ENCODE measurements at regions not wholly inside any gene's neighbourhood (a gene's known extent, or its start where the extent isn't known, plus 50 kb on each side); places are given as distances from the start of the nearest gene placed in this dataset.

GRCh38 chr5:124330595-124331220 is 415.7 kb downstream of the ZNF608 start:
- no peak for DNase-seq (ENCODE audit: low read depth, low spot score)
- Histone ChIP-seq H3K9ac (ENCODE audit: insufficient read length) (no peak overlapping the region), H3K9me3 (ENCODE audit: low read depth, low read length) (no peaks in the 10 kb centered on the region), H3K36me3 (ENCODE audit: insufficient read depth, low read length) (no peaks in the 10 kb centered on the region), H3K4me3 (no peak overlapping the region), H3K27ac (no peak overlapping the region)
- TF ChIP-seq FOXP2 (optimal IDR thresholded peaks at IDR 0.05; ENCODE audit: control extremely low read depth, extremely low read length, insufficient read depth) (no peak), POLR2AphosphoS5 (IDR thresholded peaks at IDR 0.05; ENCODE audit: borderline replicate concordance, low read depth, low read length) (no peak), EZH2 (IDR thresholded peaks at IDR 0.05) (no peak)

GRCh38 chr5:124328201-124328600 is 418.2 kb downstream of the ZNF608 start:
- Histone ChIP-seq H3K4me3 (no peak overlapping the region), H3K9ac (ENCODE audit: insufficient read length) (no peak overlapping the region), H3K27ac (no peak overlapping the region), H3K36me3 (ENCODE audit: insufficient read depth, low read length) (no peaks in the 10 kb centered on the region), H3K9me3 (ENCODE audit: low read depth, low read length) (no peaks in the 10 kb centered on the region)
- DNase-seq (ENCODE audit: low read depth, low spot score): no peak
- no peak for TF ChIP-seq EZH2 (IDR thresholded peaks at IDR 0.05)
- no peak for TF ChIP-seq FOXP2 (optimal IDR thresholded peaks at IDR 0.05; ENCODE audit: control extremely low read depth, extremely low read length, insufficient read depth)

GRCh38 chr5:124318661-124319060 is 427.8 kb downstream of the ZNF608 start:
- Histone ChIP-seq H3K9ac (ENCODE audit: insufficient read length) (no peak overlapping the region), H3K27ac (no peak overlapping the region), H3K9me3 (ENCODE audit: low read depth, low read length) (no peaks in the 10 kb centered on the region), H3K36me3 (ENCODE audit: insufficient read depth, low read length) (no peaks in the 10 kb centered on the region), H3K4me3 (no peak overlapping the region)
- DNase-seq (ENCODE audit: low read depth, low spot score): no peak
- TF ChIP-seq EZH2 (IDR thresholded peaks at IDR 0.05): no peak
- TF ChIP-seq POLR2AphosphoS5 (IDR thresholded peaks at IDR 0.05; ENCODE audit: borderline replicate concordance, low read depth, low read length): no peak
- TF ChIP-seq FOXP2 (optimal IDR thresholded peaks at IDR 0.05; ENCODE audit: control extremely low read depth, extremely low read length, insufficient read depth): no peak

- Histone ChIP-seq H3K9ac (ENCODE audit: insufficient read length) (no peak overlapping the region), H3K36me3 (ENCODE audit: insufficient read depth, low read length) (no peaks in the 10 kb centered on the region)
- DNase-seq (ENCODE audit: low read depth, low spot score): no peak
Observed at GRCh38 chr5:124317451-124317850, 429.0 kb downstream of the ZNF608 start.

GRCh38 chr5:124315741-124316415 is 430.6 kb downstream of the ZNF608 start:
- no peaks in the 10 kb centered on the region for H3K9me3 ChIP-seq (ENCODE audit: low read depth, low read length)
- TF ChIP-seq FOXP2 (optimal IDR thresholded peaks at IDR 0.05; ENCODE audit: control extremely low read depth, extremely low read length, insufficient read depth) (no peak), POLR2AphosphoS5 (IDR thresholded peaks at IDR 0.05; ENCODE audit: borderline replicate concordance, low read depth, low read length) (no peak), EZH2 (IDR thresholded peaks at IDR 0.05) (no peak)
- no peak for DNase-seq (ENCODE audit: low read depth, low spot score)
- no peak overlapping the region for H3K27ac ChIP-seq
- no peak overlapping the region for H3K9ac ChIP-seq (ENCODE audit: insufficient read length)
- H3K36me3 ChIP-seq (ENCODE audit: insufficient read depth, low read length): no peaks in the 10 kb centered on the region
- H3K4me3 ChIP-seq: no peak overlapping the region

More at GRCh38 chr5:124317451-124317850, 429.0 kb downstream of the ZNF608 start:
- H3K9me3 ChIP-seq (ENCODE audit: low read depth, low read length): no peaks in the 10 kb centered on the region
- no peak for TF ChIP-seq FOXP2 (optimal IDR thresholded peaks at IDR 0.05; ENCODE audit: control extremely low read depth, extremely low read length, insufficient read depth)
- no peak for TF ChIP-seq EZH2 (IDR thresholded peaks at IDR 0.05)
- TF ChIP-seq POLR2AphosphoS5 (IDR thresholded peaks at IDR 0.05; ENCODE audit: borderline replicate concordance, low read depth, low read length): no peak
- H3K4me3 ChIP-seq: no peak overlapping the region
- H3K27ac ChIP-seq: no peak overlapping the region

- H3K9ac ChIP-seq (ENCODE audit: insufficient read length): no peak overlapping the region
- no peak for DNase-seq (ENCODE audit: low read depth, low spot score)
Observed at GRCh38 chr5:124310453-124310852, 436.0 kb downstream of the ZNF608 start.

GRCh38 chr5:124309241-124309980 is 437.0 kb downstream of the ZNF608 start:
- no peaks in the 10 kb centered on the region for H3K36me3 ChIP-seq (ENCODE audit: insufficient read depth, low read length)
- no peaks in the 10 kb centered on the region for H3K9me3 ChIP-seq (ENCODE audit: low read depth, low read length)
- H3K4me3 ChIP-seq: no peak overlapping the region
- TF ChIP-seq FOXP2 (optimal IDR thresholded peaks at IDR 0.05; ENCODE audit: control extremely low read depth, extremely low read length, insufficient read depth): no peak
- no peak for TF ChIP-seq EZH2 (IDR thresholded peaks at IDR 0.05)
- TF ChIP-seq POLR2AphosphoS5 (IDR thresholded peaks at IDR 0.05; ENCODE audit: borderline replicate concordance, low read depth, low read length): no peak
- no peak overlapping the region for H3K9ac ChIP-seq (ENCODE audit: insufficient read length)
- DNase-seq (ENCODE audit: low read depth, low spot score): no peak
- H3K27ac ChIP-seq: no peak overlapping the region

More at GRCh38 chr5:124310453-124310852, 436.0 kb downstream of the ZNF608 start:
- no peaks in the 10 kb centered on the region for H3K36me3 ChIP-seq (ENCODE audit: insufficient read depth, low read length)
- H3K9me3 ChIP-seq (ENCODE audit: low read depth, low read length): no peaks in the 10 kb centered on the region
- H3K4me3 ChIP-seq: no peak overlapping the region
- H3K27ac ChIP-seq: no peak overlapping the region
- no peak for TF ChIP-seq FOXP2 (optimal IDR thresholded peaks at IDR 0.05; ENCODE audit: control extremely low read depth, extremely low read length, insufficient read depth)
- TF ChIP-seq POLR2AphosphoS5 (IDR thresholded peaks at IDR 0.05; ENCODE audit: borderline replicate concordance, low read depth, low read length): no peak
- TF ChIP-seq EZH2 (IDR thresholded peaks at IDR 0.05): no peak

- TF ChIP-seq POLR2AphosphoS5 (IDR thresholded peaks at IDR 0.05; ENCODE audit: borderline replicate concordance, low read depth, low read length): no peak
- TF ChIP-seq FOXP2 (optimal IDR thresholded peaks at IDR 0.05; ENCODE audit: control extremely low read depth, extremely low read length, insufficient read depth): no peak
- no peak for TF ChIP-seq EZH2 (IDR thresholded peaks at IDR 0.05)
- Histone ChIP-seq H3K36me3 (ENCODE audit: insufficient read depth, low read length) (no peaks in the 10 kb centered on the region), H3K9me3 (ENCODE audit: low read depth, low read length) (no peaks in the 10 kb centered on the region), H3K27ac (no peak overlapping the region), H3K9ac (ENCODE audit: insufficient read length) (no peak overlapping the region), H3K4me3 (no peak overlapping the region)
- no peak for DNase-seq (ENCODE audit: low read depth, low spot score)
Observed at GRCh38 chr5:124303366-124303765, 443.1 kb downstream of the ZNF608 start.
